Activated T-cell treated with anti-CD3 and anti-CD28 coated beads, Interleukin-2, amount 50 U/mL, for 72 hours (primary cell): ENCODE measurements at regions not wholly inside any gene's neighbourhood (a gene's known extent, or its start where the extent isn't known, plus 50 kb on each side); places are given as distances from the start of the nearest gene placed in this dataset.

Experiments
- ATAC-seq, 2 donors: fragments of 150-1000 bp; cut with Tn5 transposase; replicated peaks in 1 of 2; 2 replicates each; pipeline ENCODE4 v1.10.0; 2021; ENCODE audit warnings: moderate library complexity in 2 of 2, mild to moderate bottlenecking in 1 of 2
- DNase-seq, 2 donors: peaks; one replicate each; pipeline ENCODE4 v3.0.0; 2021 to 2022; ENCODE audit warnings: mixed read lengths in 1 of 2
- H3K27ac Mint-ChIP-seq: one replicate; pipeline ENCODE4 v1.8.0; 2022; ENCODE audit warnings: mild to moderate bottlenecking, moderate library complexity, mixed read lengths
- H3K27me3 Mint-ChIP-seq: one replicate; pipeline ENCODE4 v1.8.0; 2022; ENCODE audit warnings: low read depth, mixed read lengths
- H3K36me3 Mint-ChIP-seq, 2 donors: one replicate each; pipeline ENCODE4 v1.8.0; 2022; ENCODE audit warnings: mixed read lengths in 2 of 2, mild to moderate bottlenecking in 1 of 2; ENCODE audit not compliant: insufficient read depth in 2 of 2
- H3K4me1 Mint-ChIP-seq: one replicate; pipeline ENCODE4 v1.8.0; 2022; ENCODE audit warnings: low read depth, mixed read lengths
- H3K4me3 Mint-ChIP-seq, 2 donors: one replicate each; pipeline ENCODE4 v1.8.0; 2022; ENCODE audit warnings: mild to moderate bottlenecking in 2 of 2, mixed read lengths in 2 of 2, moderate library complexity in 2 of 2
- H3K9me3 Mint-ChIP-seq, 2 donors: one replicate each; pipeline ENCODE4 v1.8.0; 2022; ENCODE audit warnings: mixed read lengths in 2 of 2

DNA sequence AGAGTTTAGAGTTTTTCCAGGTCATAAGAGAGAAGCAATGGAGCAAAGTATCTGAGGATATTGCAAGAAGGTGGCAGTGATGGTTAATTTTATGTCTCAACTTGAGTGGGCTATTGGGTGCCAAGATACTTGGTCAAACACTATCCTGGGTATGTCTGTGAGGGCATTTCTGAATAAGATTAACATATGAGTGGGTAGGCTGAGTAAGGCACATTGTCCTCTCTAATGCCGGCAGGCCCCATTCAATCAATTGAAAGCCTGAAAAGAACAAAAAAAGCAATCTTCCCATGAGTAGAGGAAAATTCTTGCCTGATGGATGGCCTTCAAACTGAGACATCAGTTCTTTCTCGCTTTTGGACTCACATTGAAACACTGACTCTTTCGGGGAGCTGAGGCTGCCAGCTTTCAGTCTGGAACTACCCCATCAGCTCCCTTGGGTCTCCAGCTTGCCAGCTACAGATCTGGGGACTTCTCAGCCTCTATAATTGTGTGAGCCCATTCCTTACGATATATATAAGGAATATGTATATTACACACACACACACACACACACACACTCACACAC, 228.8 kb downstream of the BUD13 start:
- H3K4me3 Mint-ChIP-seq, result no peak overlapping the region
- H3K9me3 Mint-ChIP-seq, result no peaks in the 10 kb centered on the region
- H3K4me1 Mint-ChIP-seq, result no peaks in the 10 kb centered on the region
- no peak for ATAC-seq
- no peak overlapping the region for H3K27ac Mint-ChIP-seq
- H3K36me3 Mint-ChIP-seq, result no peaks in the 10 kb centered on the region
- no peak for DNase-seq
- H3K27me3 Mint-ChIP-seq, result no peaks in the 10 kb centered on the region

DNA sequence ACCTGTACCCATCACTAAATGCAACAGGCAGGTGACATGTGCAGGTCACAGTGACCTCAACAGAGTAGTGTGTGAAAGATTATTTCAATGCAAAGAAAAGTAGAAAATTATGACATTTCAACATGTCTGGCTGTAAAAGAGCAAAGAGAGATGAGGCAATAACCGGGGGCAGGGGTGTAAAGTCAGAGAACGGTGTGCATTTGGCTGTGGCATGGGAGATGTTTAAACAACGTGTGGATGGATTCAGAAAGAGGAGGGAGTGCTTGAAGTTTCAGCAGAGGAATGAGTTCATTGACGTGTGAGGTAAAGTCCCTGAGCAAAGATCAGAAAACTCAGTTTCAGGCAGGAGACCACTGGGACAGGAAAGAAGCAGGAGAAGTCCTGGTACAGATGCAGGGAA, 229.7 kb downstream of the BUD13 start:
- no peaks in the 10 kb centered on the region for H3K4me1 Mint-ChIP-seq
- H3K27me3 Mint-ChIP-seq, result no peaks in the 10 kb centered on the region
- DNase-seq (no peak), ATAC-seq (no peak)
- no peak overlapping the region for H3K4me3 Mint-ChIP-seq
- no peak overlapping the region for H3K27ac Mint-ChIP-seq
- no peaks in the 10 kb centered on the region for H3K9me3 Mint-ChIP-seq
- no peaks in the 10 kb centered on the region for H3K36me3 Mint-ChIP-seq

DNA sequence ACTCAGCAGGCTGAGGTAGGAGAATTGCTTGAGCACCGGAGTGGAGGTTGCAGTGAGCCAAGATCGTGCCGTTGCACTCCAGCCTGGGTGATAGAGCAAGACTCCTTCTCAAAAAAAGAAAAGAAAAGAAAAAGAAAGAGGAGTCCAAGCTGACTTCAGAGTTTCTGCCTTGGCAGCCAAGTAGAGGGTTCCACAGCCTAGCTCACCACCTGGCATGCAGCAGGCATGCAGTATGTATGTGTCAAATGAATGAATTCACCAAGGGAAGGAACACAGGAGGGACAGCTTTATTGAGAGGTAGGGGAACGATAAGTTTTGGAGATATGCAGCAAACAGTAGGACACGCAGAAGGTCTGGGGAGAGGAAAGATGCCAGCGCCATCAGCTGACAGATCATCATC, 230.4 kb downstream of the BUD13 start:
- ATAC-seq, result no peak
- Mint-ChIP-seq H3K4me1 (no peaks in the 10 kb centered on the region), H3K27ac (no peak overlapping the region), H3K9me3 (no peaks in the 10 kb centered on the region), H3K27me3 (no peaks in the 10 kb centered on the region), H3K36me3 (no peaks in the 10 kb centered on the region), H3K4me3 (no peak overlapping the region)
- no peak for DNase-seq

DNA sequence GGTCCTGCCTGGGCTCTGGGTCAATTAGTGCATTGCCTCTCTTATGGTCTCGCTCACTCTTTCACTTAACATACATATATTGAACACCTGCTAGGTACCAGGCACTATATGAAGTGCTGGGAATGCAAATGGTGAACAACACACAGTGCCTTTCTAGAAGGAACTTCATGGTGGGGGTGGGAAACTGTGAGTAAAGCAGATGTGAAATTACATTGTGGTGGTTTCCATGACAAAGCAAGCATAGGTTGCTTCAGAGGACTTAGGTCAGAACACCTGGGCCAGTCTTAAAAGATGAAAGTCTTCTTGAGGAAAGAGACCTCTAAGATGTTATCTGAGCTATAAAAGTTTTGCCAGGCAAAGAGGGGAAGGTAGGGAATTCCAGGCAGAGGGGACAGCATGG, 231.3 kb downstream of the BUD13 start:
- ATAC-seq (no peak), DNase-seq (no peak)
- no peak overlapping the region for H3K4me3 Mint-ChIP-seq
- no peak overlapping the region for H3K27ac Mint-ChIP-seq
- no peaks in the 10 kb centered on the region for H3K36me3 Mint-ChIP-seq
- H3K4me1 Mint-ChIP-seq, result no peaks in the 10 kb centered on the region
- no peaks in the 10 kb centered on the region for H3K27me3 Mint-ChIP-seq
- H3K9me3 Mint-ChIP-seq, result no peaks in the 10 kb centered on the region

DNA sequence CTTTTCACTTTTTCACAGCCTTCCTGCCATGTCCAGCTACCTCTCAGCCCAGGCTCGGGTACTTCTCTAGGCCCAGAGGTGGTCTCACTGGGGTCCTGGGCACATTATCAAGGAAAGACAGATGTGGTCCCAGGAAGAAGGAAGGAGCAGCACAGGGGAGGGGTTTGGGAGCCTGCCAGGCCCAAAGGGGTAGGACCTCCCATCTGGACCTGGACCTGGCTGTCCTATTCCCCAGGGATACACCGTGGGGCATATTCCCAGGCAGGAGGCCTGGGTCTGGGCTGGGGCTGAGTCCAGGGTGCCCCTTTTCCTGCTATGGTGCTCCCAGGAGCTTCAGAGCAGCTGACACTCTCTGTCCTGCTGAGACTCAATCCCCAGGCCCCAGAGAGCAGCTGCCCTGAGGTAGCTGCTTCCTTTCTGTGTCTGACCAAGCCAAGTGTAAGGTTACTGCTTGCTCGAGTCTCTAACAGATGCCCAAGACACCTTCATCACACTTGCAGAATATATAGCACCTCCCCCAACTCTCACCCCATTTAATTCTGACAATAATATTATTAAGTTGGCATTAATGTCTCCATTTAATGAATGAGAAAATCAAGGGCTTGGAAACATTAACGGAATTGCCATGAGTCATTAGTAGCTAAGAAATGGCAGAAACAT, 232.0 kb downstream of the BUD13 start:
- no peaks in the 10 kb centered on the region for H3K27me3 Mint-ChIP-seq
- no peak for ATAC-seq

DNA sequence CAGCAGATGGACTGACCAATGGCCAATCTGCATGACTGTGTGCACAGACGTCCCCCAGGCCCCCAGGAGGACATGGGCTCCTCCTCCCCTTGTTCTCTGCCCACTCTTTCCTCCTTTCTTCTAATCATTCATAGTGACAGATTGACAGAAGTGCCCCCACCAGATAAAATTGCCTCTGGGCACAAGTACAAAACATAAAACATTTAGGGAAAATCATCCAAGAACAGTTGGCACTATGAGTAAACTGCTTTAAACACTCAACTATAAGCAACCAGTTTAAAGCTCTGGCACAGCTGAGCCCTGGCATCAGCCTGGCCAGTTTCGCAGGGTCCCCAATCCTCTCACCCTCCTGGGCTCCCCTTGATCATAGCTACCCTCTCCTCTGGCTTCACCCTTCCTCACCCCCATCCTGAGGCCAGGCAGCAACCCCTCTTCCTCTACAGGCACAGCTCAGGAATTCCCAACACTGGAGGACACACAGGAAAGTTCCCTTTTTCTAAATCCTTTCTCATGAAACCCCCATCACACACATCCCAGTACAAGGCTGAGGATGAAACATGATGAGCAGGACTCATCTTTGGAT, 232.9 kb downstream of the BUD13 start:
- Mint-ChIP-seq H3K36me3 (no peaks in the 10 kb centered on the region), H3K4me1 (no peaks in the 10 kb centered on the region), H3K4me3 (no peak overlapping the region), H3K27ac (no peak overlapping the region), H3K9me3 (no peaks in the 10 kb centered on the region), H3K27me3 (peaks cover 4% of the 10 kb centered on the region)
- no peak for ATAC-seq
- DNase-seq, result no peak

More for the DNA sequence above, 232.0 kb downstream of the BUD13 start:
- Mint-ChIP-seq H3K4me3 (no peak overlapping the region), H3K36me3 (no peaks in the 10 kb centered on the region), H3K27ac (no peak overlapping the region), H3K9me3 (no peaks in the 10 kb centered on the region), H3K4me1 (no peaks in the 10 kb centered on the region)
- DNase-seq, result no peak

DNA sequence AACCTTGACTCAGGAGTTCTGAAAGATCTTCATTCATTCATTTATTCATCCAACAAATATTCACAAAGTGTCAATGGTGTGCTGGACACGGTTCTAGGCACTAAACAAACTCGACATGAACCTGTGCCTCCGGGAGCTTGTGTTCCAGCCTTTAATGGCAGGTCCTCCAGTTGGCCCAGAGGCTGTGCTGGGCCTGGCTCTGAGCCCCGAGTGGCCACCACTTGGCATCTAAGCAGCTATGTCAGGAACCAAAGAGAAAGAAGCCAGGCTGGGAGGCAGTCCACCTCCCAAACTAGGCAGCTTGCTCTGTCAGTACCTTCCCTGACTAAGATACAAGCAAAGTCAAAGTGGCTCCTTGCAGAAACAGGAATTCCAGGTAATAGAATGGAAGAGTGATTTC, 233.6 kb downstream of the BUD13 start:
- no peaks in the 10 kb centered on the region for H3K9me3 Mint-ChIP-seq
- no peak for ATAC-seq
- H3K27ac Mint-ChIP-seq, result no peak overlapping the region
- H3K36me3 Mint-ChIP-seq, result no peaks in the 10 kb centered on the region
- peaks cover 7% of the 10 kb centered on the region for H3K27me3 Mint-ChIP-seq
- no peak overlapping the region for H3K4me3 Mint-ChIP-seq
- H3K4me1 Mint-ChIP-seq, result no peaks in the 10 kb centered on the region
- no peak for DNase-seq

DNA sequence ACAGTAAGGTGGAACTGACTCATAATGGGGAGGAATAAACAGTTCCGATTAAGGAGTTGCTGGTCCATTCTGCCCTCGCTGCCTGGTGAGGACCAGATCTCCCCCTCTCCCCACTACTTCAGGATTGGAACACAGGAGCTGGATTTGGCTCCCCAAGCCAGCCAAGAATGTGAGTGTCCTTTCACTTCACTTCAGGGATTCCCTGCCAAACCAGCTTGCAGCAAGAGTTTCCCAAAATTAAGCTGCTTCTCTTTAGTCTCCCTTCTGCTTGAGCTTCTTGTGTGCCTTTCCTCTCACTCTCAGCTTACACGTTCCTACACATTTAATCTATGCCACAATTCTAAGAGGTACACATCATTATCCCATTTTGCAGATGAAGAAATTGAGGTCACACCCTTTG, 234.1 kb downstream of the BUD13 start:
- no peak for ATAC-seq
- H3K4me3 Mint-ChIP-seq, result no peak overlapping the region

DNA sequence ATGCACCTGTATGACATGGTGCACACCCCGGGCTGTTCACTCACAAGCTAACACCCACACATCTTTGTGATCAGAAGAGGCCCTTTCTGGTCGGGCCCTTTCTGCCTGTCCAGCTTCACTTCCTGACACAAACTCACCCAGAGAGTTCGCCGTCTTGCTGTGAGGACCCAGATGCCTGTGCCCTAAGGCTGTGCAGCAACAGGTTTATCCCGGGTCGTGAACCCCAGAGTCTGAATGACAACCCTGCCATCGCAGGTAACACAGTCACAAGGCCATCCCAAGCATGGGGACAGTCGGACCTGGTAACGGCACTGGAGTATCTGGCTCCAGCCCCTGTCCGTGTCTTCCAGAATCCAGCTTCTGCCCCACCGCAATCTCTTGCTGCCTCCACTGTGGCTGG, 235.1 kb downstream of the BUD13 start:
- H3K9me3 Mint-ChIP-seq, result no peaks in the 10 kb centered on the region
- DNase-seq, result no peak
- peaks cover 14% of the 10 kb centered on the region for H3K27me3 Mint-ChIP-seq
- no peak overlapping the region for H3K4me3 Mint-ChIP-seq
- ATAC-seq, result no peak
- no peak overlapping the region for H3K27ac Mint-ChIP-seq
- no peaks in the 10 kb centered on the region for H3K36me3 Mint-ChIP-seq
- no peaks in the 10 kb centered on the region for H3K4me1 Mint-ChIP-seq

More for the DNA sequence above, 234.1 kb downstream of the BUD13 start:
- no peaks in the 10 kb centered on the region for H3K4me1 Mint-ChIP-seq
- no peaks in the 10 kb centered on the region for H3K9me3 Mint-ChIP-seq
- H3K27me3 Mint-ChIP-seq, result peaks cover 13% of the 10 kb centered on the region
- no peak for DNase-seq
- H3K27ac Mint-ChIP-seq, result no peak overlapping the region
- no peaks in the 10 kb centered on the region for H3K36me3 Mint-ChIP-seq

DNA sequence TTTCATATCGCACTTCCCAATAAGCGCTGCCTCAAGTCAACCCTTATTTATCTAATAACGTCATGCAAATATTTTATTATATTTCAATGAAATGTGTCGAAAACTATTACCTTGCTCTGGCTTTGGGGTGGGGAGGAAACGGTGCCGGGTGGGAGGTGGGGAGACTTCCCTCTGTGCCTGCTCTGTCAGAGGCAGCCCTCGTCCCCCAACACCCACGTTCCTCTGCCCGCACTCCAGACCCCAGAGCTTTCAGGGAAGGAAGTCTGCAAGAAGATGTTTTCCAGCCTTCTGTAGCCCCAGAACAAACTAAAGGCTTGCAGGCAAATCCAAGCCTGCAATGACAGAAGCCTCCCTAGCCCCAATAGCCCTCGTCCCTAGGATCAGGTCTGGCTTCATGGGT, 235.7 kb downstream of the BUD13 start:
- no peak overlapping the region for H3K27ac Mint-ChIP-seq
- H3K4me1 Mint-ChIP-seq, result no peaks in the 10 kb centered on the region
- ATAC-seq, result no peak
- DNase-seq, result no peak
- peaks cover 16% of the 10 kb centered on the region for H3K27me3 Mint-ChIP-seq
- H3K4me3 Mint-ChIP-seq, result no peak overlapping the region
- H3K36me3 Mint-ChIP-seq, result no peaks in the 10 kb centered on the region
- H3K9me3 Mint-ChIP-seq, result no peaks in the 10 kb centered on the region

DNA sequence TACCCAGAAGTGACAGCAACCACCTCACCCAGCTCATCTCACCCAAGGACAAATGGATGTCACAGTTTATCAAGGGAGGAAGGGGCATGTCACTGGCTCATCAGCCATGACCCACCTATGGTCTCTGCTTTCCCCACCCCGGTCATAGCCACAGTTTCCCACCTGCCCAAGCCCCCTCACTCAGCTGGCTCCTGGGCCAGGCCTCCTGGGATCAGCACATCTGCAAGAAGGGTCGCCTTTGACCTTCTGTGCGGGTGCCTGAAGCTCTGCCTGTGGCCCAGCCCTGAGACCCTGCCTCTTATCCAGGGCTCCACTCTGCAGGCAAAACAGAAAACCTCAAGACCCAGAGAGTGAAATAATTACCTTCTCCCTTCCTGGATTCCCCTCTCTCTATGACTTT, 236.4 kb downstream of the BUD13 start:
- Mint-ChIP-seq H3K27ac (no peak overlapping the region), H3K9me3 (no peaks in the 10 kb centered on the region), H3K4me1 (no peaks in the 10 kb centered on the region), H3K36me3 (no peaks in the 10 kb centered on the region), H3K27me3 (peaks cover 22% of the 10 kb centered on the region), H3K4me3 (no peak overlapping the region)
- DNase-seq (no peak), ATAC-seq (no peak)

DNA sequence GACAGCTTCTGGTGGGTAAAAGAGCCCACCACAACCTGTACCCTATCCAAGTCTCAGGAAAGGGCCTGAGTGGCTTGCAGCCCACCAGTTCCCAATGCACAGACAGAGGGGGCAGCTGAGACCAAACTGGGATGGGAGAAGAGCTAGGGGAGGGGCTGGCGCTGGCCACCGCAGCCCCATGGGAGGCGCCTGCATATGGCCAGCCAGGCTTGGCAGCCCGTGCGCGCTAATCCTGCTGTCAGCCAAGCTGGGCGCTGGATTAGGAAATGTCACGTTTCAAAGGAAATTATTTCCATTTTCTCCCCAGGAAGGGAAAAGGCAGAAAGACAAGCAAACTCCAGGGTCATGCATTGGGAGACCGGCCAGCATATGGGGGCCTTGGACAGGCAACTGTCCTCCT, 236.8 kb downstream of the BUD13 start:
- no peaks in the 10 kb centered on the region for H3K4me1 Mint-ChIP-seq
- H3K36me3 Mint-ChIP-seq, result no peaks in the 10 kb centered on the region
- H3K4me3 Mint-ChIP-seq, result no peak overlapping the region
- DNase-seq (no peak), ATAC-seq (no peak)
- no peaks in the 10 kb centered on the region for H3K9me3 Mint-ChIP-seq
- H3K27ac Mint-ChIP-seq, result no peak overlapping the region
- H3K27me3 Mint-ChIP-seq, result peaks cover 22% of the 10 kb centered on the region

DNA sequence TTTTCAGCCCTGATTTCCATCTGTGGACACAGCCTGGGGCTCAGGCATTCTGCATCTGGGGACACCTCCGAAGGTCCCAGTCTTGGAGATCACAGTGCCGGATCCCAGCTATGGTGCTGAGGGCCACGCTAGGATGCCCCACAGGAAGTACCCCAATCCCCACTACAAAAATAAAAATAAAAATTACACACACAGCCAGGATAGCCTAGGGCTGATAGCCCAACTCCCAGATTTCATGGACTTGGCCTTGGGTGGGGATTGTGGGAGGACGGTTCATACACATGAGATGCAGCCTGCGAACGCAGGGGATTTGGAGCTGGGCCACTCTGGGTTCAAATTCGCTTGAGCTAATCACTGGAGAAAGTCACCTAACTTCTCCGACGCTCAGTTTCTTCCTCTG, 237.7 kb downstream of the BUD13 start:
- H3K9me3 Mint-ChIP-seq, result peaks cover 0 to 3% of the 10 kb centered on the region in 2 donors
- peaks cover 29% of the 10 kb centered on the region for H3K27me3 Mint-ChIP-seq
- ATAC-seq (no peak), DNase-seq (no peak)
- no peaks in the 10 kb centered on the region for H3K4me1 Mint-ChIP-seq
- H3K36me3 Mint-ChIP-seq, result peaks cover 0 to 2% of the 10 kb centered on the region in 2 donors
- H3K4me3 Mint-ChIP-seq, result no peak overlapping the region
- no peak overlapping the region for H3K27ac Mint-ChIP-seq
